Activated T-cell treated with anti-CD3 and anti-CD28 coated beads for 24 hours (primary cell): ENCODE measurements at regions not wholly inside any gene's neighbourhood (a gene's known extent, or its start where the extent isn't known, plus 50 kb on each side); places are given as distances from the start of the nearest gene placed in this dataset.
"Not testable (repeated sequence)": the region's sequence is repeated elsewhere in the genome, so short reads cannot be mapped to it uniquely, and the experiment has no call there.

ENCODE experiments used
- DNase-seq: peaks from one replicate; pipeline ENCODE4 v3.0.0-alpha.2; 2020; ENCODE audit warnings: low read depth

DNA sequence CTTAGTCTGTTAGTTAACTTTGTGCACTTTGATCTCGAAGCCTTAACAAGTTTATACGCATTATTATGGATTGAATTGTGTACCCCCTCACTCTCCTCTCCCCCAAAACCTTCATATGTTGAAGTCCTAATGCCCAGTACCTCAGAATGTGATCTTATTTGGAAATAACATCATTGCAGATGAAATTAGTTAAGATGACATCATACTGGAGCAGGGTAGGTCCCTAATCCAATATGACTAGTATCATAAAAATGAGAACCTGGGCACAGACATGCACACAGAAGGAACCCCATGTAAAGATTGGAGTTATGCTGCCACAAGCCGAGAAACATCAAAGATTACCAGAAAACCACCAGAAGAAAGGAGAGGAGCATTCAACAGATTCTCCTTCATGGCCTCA, 85.8 kb upstream of the TSC22D1 start:
- no peak for DNase-seq

DNA sequence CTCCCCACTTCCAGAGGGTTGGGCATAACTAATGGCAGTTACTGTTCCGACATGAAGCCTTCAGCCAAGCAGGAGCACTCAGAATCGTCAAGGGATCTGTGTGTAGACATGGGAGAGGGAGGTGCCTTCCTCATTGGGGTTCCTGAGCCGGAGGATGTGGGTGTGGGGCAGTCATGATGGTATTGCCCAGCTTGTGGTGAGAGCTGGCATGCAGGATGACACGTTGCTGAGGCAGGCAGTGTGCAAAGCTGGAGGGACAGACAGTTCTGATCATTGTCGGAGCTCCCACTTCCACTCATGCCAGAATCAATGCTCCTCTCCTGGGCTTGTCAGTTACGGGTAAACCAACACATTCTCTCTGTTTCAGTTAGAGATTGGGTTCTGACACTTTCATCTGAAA, 83.9 kb upstream of the TSC22D1 start:
- no peak for DNase-seq

DNA sequence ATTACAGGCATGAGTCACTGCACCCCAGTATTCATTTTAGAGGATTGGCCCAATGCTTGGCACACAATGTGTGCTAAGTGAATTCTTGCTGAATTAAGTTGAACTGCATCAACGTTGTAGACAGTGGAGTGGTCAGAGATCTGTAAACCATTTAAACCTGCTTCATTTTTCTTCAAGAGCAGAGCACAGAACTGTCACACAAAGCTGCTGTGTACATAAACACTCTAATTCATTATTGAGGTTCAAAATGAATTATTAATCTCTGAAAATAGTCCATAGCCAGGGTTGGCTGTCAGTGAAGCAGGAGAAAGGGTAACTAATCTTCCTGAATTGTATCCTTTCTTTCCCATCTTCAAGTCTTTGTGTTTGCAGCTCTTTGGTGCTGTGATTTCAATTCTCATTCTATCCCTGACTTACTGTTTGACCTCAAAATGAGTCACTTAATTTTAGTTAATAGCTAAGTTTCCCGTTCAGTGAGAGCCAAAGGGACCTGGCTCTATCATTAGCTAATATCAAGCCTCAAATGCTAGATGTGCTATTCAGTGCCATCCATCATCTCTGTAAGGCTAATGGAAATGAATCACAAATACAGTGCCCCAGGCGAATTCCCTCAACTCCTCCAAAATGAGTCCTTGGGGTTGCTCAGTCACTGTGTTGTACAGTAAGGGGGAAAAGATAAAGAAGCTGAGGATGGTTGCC, 77.0 kb upstream of the TSC22D1 start:
- DNase-seq: no peak

DNA sequence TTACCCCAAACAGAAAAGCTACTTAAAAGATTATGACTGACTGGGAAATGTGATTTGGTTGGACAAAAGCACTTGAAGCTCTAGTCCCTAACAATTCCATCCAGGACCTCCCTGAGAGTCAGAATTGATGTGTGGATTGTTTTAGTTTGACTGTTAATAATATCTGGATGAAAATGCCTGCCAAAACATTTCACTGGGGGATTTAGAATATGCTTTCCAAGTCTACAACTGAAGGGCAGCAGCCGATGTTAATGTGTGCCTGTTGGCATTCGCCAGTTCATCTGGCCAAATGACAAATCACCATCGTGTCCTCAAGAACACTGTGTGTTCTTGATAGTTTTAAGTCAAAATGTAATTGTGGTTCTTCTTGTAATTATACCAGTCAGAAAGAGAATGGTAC, 76.0 kb upstream of the TSC22D1 start:
- no peak for DNase-seq

DNA sequence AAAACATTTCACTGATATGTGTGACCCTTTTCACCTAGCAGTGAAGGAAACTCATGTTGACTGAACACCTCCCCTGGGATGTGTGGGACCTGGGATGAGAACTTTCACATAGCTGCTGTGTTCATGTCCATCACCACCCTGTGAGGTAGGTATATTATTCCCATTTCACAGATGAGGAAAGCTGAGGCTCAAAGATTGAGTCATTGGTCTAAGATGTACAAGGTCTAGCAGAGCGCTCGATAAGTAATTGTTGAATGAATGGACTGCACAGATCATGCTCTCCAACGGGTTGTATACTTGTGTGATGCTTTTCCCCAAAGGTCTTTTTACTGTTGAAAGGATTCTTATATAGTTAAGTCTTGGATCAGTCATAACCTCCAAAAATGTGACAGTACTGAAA, 75.6 kb upstream of the TSC22D1 start:
- no peak for DNase-seq

DNA sequence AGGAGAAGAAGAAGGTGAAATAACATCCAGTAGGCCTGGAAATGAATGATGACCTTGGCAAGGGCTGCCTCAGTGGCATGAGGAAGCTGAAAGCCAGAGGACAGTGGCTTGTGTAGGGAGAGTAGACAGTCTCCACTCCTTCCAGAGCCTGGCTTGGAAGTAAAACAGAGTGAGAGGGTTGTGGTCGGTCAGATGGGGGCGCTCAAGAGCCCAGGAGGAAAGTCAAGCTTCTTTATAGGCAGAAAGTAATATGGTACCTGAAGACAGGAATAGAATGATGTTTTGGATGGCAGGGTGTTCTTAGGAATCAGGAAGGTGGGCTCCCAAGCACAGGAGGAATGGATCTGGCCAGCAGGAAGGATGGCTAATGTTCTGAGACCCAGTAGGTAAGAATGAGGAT, 75.1 kb upstream of the TSC22D1 start:
- no peak for DNase-seq

DNA sequence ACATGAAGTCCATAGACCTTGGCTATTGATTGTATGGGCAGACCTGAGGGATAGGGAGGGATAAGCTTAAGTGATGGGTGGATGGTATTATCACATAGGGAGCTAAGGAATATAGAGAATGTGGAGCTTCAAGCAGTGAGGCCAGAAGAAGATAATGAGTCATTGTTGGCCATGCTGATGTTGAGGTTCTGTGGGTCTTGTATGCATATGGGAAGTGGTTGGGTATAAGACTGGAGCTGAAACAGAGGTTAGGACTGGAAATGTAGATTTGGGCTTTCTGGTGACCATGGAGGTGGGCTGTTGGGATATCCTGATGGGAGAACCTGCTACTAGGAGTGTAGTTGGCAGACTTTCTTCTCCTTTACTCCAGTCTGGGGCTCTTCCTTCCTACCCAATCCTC, 73.7 kb upstream of the TSC22D1 start:
- DNase-seq: no peak

DNA sequence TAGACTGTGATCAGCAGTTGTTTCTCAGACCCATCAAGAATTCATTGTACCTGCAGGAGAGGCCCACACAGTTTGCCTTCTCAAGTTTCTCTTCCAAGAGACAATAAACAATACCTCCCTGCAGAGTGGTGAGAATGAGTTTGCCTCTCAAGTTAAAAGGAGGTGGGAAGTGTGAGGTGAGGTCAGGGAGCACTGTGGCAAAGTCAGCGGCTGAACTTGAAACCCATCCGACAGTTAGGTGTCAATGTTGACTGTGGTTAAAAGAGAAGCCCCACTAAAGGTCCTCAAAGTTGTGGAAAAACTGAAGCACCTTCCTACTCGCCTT, 72.9 kb upstream of the TSC22D1 start:
- DNase-seq: peak; percentile 23

DNA sequence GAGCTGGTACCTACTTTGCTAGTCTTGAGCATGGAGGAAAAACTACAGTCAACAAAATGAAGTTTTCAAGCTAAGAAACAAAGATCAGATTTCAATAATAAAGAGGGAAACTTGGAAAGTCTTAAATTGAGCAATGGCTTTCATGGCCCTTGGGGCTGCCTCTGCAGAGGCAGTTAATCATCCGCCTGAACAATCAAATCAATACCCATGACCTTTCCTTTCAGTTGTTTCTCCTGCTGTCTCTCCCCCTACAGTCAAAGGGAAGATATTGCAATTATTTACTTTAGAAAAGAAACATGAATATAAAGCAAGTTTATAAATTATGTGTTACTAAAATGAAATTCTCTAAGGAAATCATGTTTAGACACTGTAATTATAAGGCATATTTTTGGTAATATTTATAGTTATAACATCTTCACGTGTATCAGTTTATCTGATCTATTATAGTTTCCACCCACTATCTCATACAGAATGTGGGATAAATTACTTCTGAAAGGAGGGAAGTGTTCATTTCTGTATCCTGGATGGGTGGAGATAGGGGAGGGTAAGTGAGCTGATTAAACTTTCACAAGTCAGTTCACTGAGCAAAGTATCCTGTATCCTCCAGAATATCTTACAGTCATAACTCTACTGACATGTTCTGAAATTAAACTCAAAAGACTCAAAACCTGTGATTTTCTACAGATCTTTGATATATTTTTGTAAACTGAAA, 72.4 kb upstream of the TSC22D1 start:
- DNase-seq: no peak

DNA sequence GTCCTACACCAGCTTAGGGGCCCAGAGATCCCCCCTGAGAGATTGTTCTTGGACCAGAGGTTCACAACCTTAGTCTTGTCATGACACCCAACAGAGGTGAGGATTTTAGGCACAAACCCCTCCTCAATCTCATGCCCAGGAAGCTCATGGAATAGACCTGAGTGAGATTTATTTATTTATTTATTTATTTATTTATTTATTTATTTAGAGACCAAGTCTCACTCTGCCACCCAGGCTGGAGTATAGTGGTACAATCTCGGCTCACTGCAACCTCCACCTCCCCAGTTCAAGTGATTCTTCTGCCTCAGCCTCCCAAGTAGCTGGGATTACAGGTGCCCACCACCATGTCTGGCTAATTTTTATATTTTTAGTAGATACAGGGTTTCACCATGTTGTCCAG, 71.4 kb upstream of the TSC22D1 start:
- DNase-seq: not testable (repeated sequence)

DNA sequence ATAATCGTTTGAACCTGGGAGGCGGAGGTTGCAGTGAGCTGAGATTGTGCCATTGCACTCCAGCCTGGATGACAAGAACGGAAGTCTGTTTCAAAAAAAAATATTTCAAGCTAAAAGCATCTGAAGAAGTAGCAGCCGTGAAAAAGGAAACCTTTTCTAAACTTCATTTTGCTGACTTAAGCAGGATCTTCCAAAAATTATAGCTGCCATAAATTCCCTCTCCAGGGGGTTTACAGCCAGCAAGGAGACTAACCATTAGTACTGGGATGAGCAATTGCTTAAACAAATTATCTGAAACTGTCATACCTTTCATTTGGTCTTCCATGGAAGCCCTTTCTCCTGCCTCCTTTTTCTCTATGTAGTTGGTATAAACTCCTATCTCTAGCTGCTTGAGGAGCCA, 69.9 kb upstream of the TSC22D1 start:
- DNase-seq: no peak

DNA sequence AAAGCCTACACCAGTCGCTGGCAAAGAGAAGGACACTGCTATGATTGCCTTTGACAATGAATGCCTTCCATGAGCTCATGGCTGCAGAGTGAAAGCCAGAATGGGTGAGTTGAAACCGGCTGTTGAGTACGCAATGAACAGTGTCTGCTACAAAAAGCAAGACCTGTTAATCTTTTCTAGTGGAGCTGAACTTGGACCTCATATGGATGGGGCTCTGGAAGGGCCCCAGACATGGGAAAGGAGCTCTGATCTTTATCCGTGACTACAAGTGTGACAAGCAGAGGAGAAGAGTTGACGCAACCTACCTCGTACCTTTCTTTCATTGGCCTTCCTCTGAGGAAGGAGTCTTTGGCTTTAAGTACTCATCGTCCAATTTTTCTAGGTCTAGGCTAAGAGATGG, 67.1 kb upstream of the TSC22D1 start:
- no peak for DNase-seq

DNA sequence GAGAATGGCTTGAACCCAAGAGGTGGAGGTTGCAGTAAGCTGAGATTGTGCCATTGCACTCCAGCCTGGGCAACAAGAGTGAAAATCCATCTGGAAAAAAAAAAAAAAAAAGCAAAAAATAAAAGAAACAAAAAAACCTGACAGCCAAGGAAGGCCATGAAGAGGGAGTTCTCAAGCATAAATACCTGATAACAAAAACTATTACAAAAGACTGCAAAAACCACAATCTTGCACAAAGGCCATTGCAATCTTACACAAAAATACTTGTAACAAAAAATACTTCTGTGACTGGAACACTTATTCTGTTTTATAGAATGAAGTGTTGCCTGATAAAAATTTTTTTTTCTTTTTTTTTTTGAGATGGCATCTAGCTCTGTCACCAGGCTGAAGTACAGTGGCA, 61.5 kb upstream of the TSC22D1 start:
- DNase-seq: no peak

DNA sequence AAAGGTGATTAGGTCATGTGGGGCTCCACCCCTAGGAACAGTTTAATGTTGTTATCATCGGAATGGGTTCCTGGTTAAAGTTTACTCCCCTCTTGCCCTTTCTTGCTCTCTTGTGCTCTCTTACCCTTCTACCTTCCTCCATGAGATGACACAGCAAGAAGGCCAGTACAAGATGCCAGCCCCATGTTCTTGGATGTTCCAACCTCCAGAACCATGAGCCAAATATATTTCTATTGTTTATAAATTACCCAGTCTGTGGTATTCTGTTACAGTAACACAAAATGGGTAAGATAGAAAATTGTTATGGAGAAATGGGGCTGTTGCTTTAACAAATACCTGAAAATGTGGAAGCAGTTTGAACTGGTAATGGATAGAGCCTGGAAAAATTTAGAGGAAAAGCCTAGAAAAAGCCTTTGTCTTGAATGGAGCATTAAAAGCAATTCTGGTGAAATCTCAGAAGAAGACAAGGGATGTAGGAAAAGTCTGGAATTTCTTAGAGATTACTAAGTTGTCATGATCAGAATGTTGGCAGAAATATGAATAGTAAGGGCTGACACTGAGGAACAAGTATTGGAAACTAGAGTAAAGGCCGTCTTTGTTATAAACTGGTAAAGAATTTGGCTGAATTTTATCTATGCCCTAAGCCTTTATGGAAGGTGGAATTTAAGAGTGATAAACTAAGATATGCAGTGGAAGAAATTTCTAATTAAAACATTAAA, 53.5 kb upstream of the TSC22D1 start:
- DNase-seq: no peak

DNA sequence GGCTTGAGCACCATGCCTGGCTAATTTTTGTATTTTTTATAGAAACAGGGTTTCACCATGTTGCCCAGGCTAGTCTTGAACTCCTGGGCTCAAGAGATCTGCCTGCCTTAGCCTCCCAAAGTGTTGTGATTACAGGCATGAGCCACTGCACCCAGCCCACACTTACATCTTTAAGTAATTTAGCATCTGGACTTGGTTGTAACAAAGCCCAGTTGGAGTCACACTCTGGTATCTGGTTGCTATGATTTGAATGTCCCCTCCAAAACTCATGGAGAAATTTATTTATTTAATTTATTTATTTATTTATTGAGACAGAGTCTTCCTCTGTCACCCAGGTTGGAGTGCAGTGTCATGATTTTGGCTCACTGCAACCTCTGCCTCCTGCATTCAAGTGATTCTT, 52.7 kb upstream of the TSC22D1 start:
- DNase-seq: not testable (repeated sequence)

DNA sequence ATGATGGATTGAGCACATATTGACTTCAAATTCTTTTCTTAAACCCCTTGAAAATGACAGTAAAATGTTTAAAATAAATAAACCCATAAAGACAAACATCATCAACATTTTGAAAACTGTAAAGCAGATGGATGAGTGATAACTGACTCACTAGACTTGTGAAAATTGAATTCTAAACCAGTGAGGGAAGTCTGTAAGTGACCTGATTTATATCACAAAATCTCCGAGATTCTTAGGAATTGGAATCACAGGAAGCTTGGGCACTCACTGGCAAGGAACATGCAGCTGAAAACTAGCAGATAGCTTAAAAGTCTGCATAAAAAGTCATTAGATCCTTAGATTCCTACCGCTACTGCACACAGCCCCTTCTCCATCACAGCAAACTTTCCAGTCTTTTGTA, 51.3 kb upstream of the TSC22D1 start:
- DNase-seq: no peak

DNA sequence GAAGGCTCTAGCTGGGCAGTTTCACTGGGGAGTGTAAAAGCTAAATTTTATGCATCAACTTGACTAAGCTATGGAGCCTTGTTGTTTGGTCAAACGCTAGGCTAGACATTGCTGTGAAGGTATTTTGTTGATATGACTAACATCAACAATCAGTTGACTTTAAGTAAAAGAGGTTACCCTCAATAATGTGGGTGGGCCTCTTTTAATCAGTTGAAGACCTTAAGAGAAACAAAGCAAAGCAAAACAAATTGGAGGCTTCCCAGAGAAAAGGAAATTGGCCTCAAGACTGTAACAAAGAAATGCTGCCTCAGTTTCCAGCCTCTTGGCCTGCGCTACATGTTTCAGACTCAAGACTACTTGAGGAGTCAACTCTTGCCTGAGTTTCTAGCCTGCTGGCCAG, 50.0 kb upstream of the TSC22D1 start:
- no peak for DNase-seq
